ENCODE measurements at regions not wholly inside any gene's neighbourhood (a gene's known extent, or its start where the extent isn't known, plus 50 kb on each side); places are given as distances from the start of the nearest gene placed in this dataset.

DNA sequence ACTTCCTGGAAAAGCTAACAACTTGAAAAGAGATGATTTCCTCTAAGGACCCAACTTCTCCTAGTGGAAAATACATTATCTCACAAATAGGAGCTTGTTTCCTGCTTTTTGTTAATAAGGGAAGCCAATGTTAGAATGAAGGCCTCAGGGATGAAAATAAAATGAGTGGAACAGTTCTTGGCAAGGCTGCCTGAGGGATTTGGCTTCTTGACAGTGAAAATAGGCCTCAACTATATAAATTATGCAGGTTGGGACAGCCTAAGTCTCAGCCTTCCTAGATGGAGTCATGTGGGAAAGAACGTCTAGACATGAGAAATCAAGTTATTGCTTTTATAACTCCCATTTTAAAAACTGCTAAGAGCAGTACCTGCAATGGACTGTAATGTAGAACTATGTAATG is 92.8 kb upstream of the FIBIN start:
- ChIA-PET CTCF (no interaction called here), POLR2A (no interaction called here)
- Histone ChIP-seq H3K4me1 (ENCODE audit: control insufficient read depth, extremely low read depth, insufficient read depth, low read length) (no peaks in the 10 kb centered on the region), H3K27ac (ENCODE audit: insufficient read depth, low read depth, low read length) (no peak overlapping the region), H3K9me3 (replicated peaks; ENCODE audit: control insufficient read depth, insufficient read depth, low read length) (no peaks in the 10 kb centered on the region), H3K36me3 (ENCODE audit: control insufficient read depth in 2 of 2, extremely low read depth in 1 of 2, insufficient read depth in 2 of 2, low read length in 2 of 2) (no peaks in the 10 kb centered on the region), H3K4me3 (replicated peaks in 1 of 3; ENCODE audit: insufficient read depth in 1 of 3, low read depth in 1 of 3, low read length in 3 of 3) (no peak overlapping the region), H3K4me2 (ENCODE audit: insufficient read depth, low read length) (no peak overlapping the region), H4K20me1 (replicated peaks; ENCODE audit: control insufficient read depth, extremely low read depth, insufficient read depth, low read length) (no peaks in the 10 kb centered on the region), H3K9ac (replicated peaks; ENCODE audit: extremely low read depth, insufficient read depth, low read length) (no peak overlapping the region), H3K79me2 (ENCODE audit: control insufficient read depth, insufficient read depth, low read length) (no peaks in the 10 kb centered on the region), H3K9me1 (replicated peaks; ENCODE audit: control insufficient read depth, extremely low read depth, insufficient read depth, low read length) (no peaks in the 10 kb centered on the region), H3K27me3 (ENCODE audit: control insufficient read depth in 2 of 2, insufficient read depth in 2 of 2, low read length in 2 of 2) (no peaks in the 10 kb centered on the region), H2AFZ (ENCODE audit: low read depth, low read length) (no peak overlapping the region)
- dilution Hi-C loops (cut with MboI; ENCODE audit: extremely low pct_ligation_motif_present, low sequenced_read_pairs), result no loop called here
- TF ChIP-seq EZH2 (IDR thresholded peaks at IDR 0.05; ENCODE audit: borderline replicate concordance, low read depth, low read length, severe bottlenecking) (no peak), FOS (IDR thresholded peaks at IDR 0.05; ENCODE audit: borderline replicate concordance, insufficient read depth, low read length) (no peak)
- FAIRE-seq (no peak), DNase-seq (ENCODE audit: low read depth, low spot score) (no peak)
- intact Hi-C loops (cut with micrococcal nuclease), result no loop called here
- BruUV-seq (replicated peaks), result no TSS peak

GRCh38 chr11:26904132-26904531 is 89.8 kb upstream of the FIBIN start:
- H4K20me1 ChIP-seq (replicated peaks; ENCODE audit: control insufficient read depth, extremely low read depth, insufficient read depth, low read length), result no peaks in the 10 kb centered on the region
- no peak for TF ChIP-seq CTCF (IDR thresholded peaks at IDR 0.05; ENCODE audit: extremely low read depth in 1 of 2, insufficient read depth in 1 of 2, low read depth in 1 of 2, low read length in 2 of 2)
- TF ChIP-seq POLR2AphosphoS5 (IDR thresholded peaks at IDR 0.05; ENCODE audit: insufficient read depth, low read depth, low read length), result no peak
- no peak for TF ChIP-seq MAX (IDR thresholded peaks at IDR 0.05; ENCODE audit: insufficient read depth, insufficient read length)
- no peak for TF ChIP-seq JUN (IDR thresholded peaks at IDR 0.05; ENCODE audit: borderline replicate concordance, insufficient read depth, insufficient read length, low read depth)
- TF ChIP-seq EZH2 (IDR thresholded peaks at IDR 0.05; ENCODE audit: borderline replicate concordance, low read depth, low read length, severe bottlenecking), result no peak
- TF ChIP-seq GATA2 (IDR thresholded peaks at IDR 0.05; ENCODE audit: insufficient read depth, insufficient read length, low read depth, low read length), result no peak
- no peak for TF ChIP-seq FOS (IDR thresholded peaks at IDR 0.05; ENCODE audit: borderline replicate concordance, insufficient read depth, low read length)
- no peak for TF ChIP-seq POLR2A (IDR thresholded peaks at IDR 0.05; ENCODE audit: low read depth, low read length)
- no peak for TF ChIP-seq MYC (IDR thresholded peaks at IDR 0.05; ENCODE audit: low read depth, low read length)
- no peaks in the 10 kb centered on the region for H3K9me1 ChIP-seq (replicated peaks; ENCODE audit: control insufficient read depth, extremely low read depth, insufficient read depth, low read length)
- no peak overlapping the region for H3K27ac ChIP-seq (ENCODE audit: insufficient read depth, low read depth, low read length)
- H3K4me3 ChIP-seq (replicated peaks in 1 of 3; ENCODE audit: insufficient read depth in 1 of 3, low read depth in 1 of 3, low read length in 3 of 3), result no peak overlapping the region
- no peaks in the 10 kb centered on the region for H3K27me3 ChIP-seq (ENCODE audit: control insufficient read depth in 2 of 2, insufficient read depth in 2 of 2, low read length in 2 of 2)
- ChIA-PET POLR2A (no interaction called here), CTCF (no interaction called here)
- intact Hi-C loops (cut with micrococcal nuclease), result no loop called here
- FAIRE-seq (no peak), DNase-seq (ENCODE audit: low read depth, low spot score) (no peak)
- no peaks in the 10 kb centered on the region for H3K79me2 ChIP-seq (ENCODE audit: control insufficient read depth, insufficient read depth, low read length)
- no peak overlapping the region for H3K9ac ChIP-seq (replicated peaks; ENCODE audit: extremely low read depth, insufficient read depth, low read length)
- no peaks in the 10 kb centered on the region for H3K36me3 ChIP-seq (ENCODE audit: control insufficient read depth in 2 of 2, extremely low read depth in 1 of 2, insufficient read depth in 2 of 2, low read length in 2 of 2)
- no peaks in the 10 kb centered on the region for H3K4me1 ChIP-seq (ENCODE audit: control insufficient read depth, extremely low read depth, insufficient read depth, low read length)
- H3K4me2 ChIP-seq (ENCODE audit: insufficient read depth, low read length), result no peak overlapping the region
- H2AFZ ChIP-seq (ENCODE audit: low read depth, low read length), result no peak overlapping the region
- H3K9me3 ChIP-seq (replicated peaks; ENCODE audit: control insufficient read depth, insufficient read depth, low read length), result no peaks in the 10 kb centered on the region
- dilution Hi-C loops (cut with MboI; ENCODE audit: extremely low pct_ligation_motif_present, low sequenced_read_pairs), result no loop called here
- no TSS peak for BruUV-seq (replicated peaks)

Data from endothelial cell of umbilical vein (primary cell).